HepG2 (cell line): ENCODE measurements at regions not wholly inside any gene's neighbourhood (a gene's known extent, or its start where the extent isn't known, plus 50 kb on each side); places are given as distances from the start of the nearest gene placed in this dataset.

Experiments used
- ARID3A ChIP-seq: IDR thresholded peaks from 2 replicates; pipeline ENCODE4 v1.6.1; 2012; ENCODE audit warnings: low read depth, low read length, improper control_type of control experiment
- FOXA1 ChIP-seq, 2 experiments: fragments of 450-650 bp in 1 of 2; sonication (generic) in 1 of 2; formaldehyde crosslinking in 1 of 2; IDR thresholded peaks; 2 replicates each; pipeline versions ENCODE4 v1.4.0 to v1.6.1; 2016 to 2020; ENCODE audit warnings: missing genetic modification reagents in 1 of 2
- HNF1A ChIP-seq, 2 experiments: sonication (generic) in 1 of 2; formaldehyde crosslinking in 1 of 2; IDR thresholded peaks; 2 replicates each; pipeline versions ENCODE4 v1.4.0 to v1.6.1; 2016 to 2020; ENCODE audit warnings: borderline replicate concordance in 1 of 2, low read depth in 1 of 2, mild to moderate bottlenecking in 1 of 2, missing genetic modification reagents in 1 of 2
- JUNB ChIP-seq: sonication (generic); formaldehyde crosslinking; IDR thresholded peaks from 2 replicates; pipeline ENCODE4 v1.8.0; 2022; ENCODE audit warnings: missing genetic modification reagents, mild to moderate bottlenecking, borderline replicate concordance
- NCOA2 ChIP-seq: sonication (generic); formaldehyde crosslinking; IDR thresholded peaks from 2 replicates; pipeline ENCODE4 v1.8.0; 2022; ENCODE audit warnings: inconsistent platforms
- RARA ChIP-seq: IDR thresholded peaks from 2 replicates; pipeline ENCODE4 v1.6.1; 2016; ENCODE audit warnings: missing genetic modification reagents, missing compliant biosample characterization
- SMAD3 ChIP-seq: sonication (generic); formaldehyde crosslinking; IDR thresholded peaks from 2 replicates; pipeline ENCODE4 v1.4.0; 2020; ENCODE audit warnings: missing genetic modification reagents
- SOX13 ChIP-seq, 3 experiments: fragments of 450-650 bp in 1 of 3; sonication (generic) in 1 of 3; formaldehyde crosslinking in 1 of 3; IDR thresholded peaks in 2 of 3; conservative IDR thresholded peaks in 1 of 3; 2 replicates each; pipeline versions ENCODE4 v1.5.0 to v1.6.1; 2016 to 2020; ENCODE audit warnings: antibody characterized with exemption in 1 of 3, mild to moderate bottlenecking in 1 of 3, missing compliant biosample characterization in 1 of 3, missing genetic modification reagents in 1 of 3, moderate library complexity in 1 of 3
- TEAD3 ChIP-seq: optimal IDR thresholded peaks from 2 replicates; pipeline ENCODE3; 2016; ENCODE audit warnings: borderline replicate concordance
- THYN1 ChIP-seq: sonication (generic); formaldehyde crosslinking; IDR thresholded peaks from 2 replicates; pipeline ENCODE4 v1.8.1; 2023; ENCODE audit warnings: low read depth, mild to moderate bottlenecking, moderate library complexity, missing genetic modification reagents, borderline replicate concordance
- ZBTB25 ChIP-seq: IDR thresholded peaks from 2 replicates; pipeline ENCODE4 v1.6.1; 2018; ENCODE audit warnings: missing genetic modification reagents
- ZBTB26 ChIP-seq: IDR thresholded peaks from 2 replicates; pipeline ENCODE4 v1.6.1; 2016; ENCODE audit warnings: missing compliant biosample characterization, missing genetic modification reagents, borderline replicate concordance
- ZGPAT ChIP-seq: IDR thresholded peaks from 2 replicates; pipeline ENCODE4 v1.6.1; 2016; ENCODE audit warnings: mild to moderate bottlenecking
- ZNF205 ChIP-seq: IDR thresholded peaks from 2 replicates; pipeline ENCODE4 v1.6.1; 2018; ENCODE audit warnings: missing biosample characterization, missing genetic modification reagents
- ZNF563 ChIP-seq: sonication (generic); formaldehyde crosslinking; IDR thresholded peaks from 2 replicates; pipeline ENCODE4 v1.8.0; 2022; ENCODE audit warnings: mild to moderate bottlenecking, moderate library complexity, missing genetic modification reagents
- ZNF713 ChIP-seq: sonication (generic); formaldehyde crosslinking; IDR thresholded peaks from 2 replicates; pipeline ENCODE4 v1.4.0; 2020; ENCODE audit warnings: mild to moderate bottlenecking, missing genetic modification reagents

- peak; percentile 79 for TF ChIP-seq FOXA1 (IDR thresholded peaks at IDR 0.05)
- TF ChIP-seq FOXA1 (CRISPR knock-in tag; IDR thresholded peaks at IDR 0.05) = peak; percentile 79
- no peak for TF ChIP-seq ZNF713
- TF ChIP-seq ZNF563 (CRISPR knock-in tag) = no peak
- TF ChIP-seq SOX13 (IDR thresholded peaks at IDR 0.05) = peak; percentile 95
- peak in 1 of 2 experiments; percentile 98; a peak in 2 of 4 replicates for TF ChIP-seq SOX13 (CRISPR knock-in tag; conservative IDR thresholded peaks at IDR 0.05 in 1 of 2, IDR thresholded peaks at IDR 0.05 in 1 of 2)
- 0 out of 2 replicates have a peak, but pooled peaks have one; percentile 33 for TF ChIP-seq ZNF205
- peak; percentile 79 for TF ChIP-seq HNF1A (IDR thresholded peaks at IDR 0.05; ENCODE audit: low read depth)
- peak; percentile 53; the same call in 1 of the 2 replicates for TF ChIP-seq HNF1A (CRISPR knock-in tag; IDR thresholded peaks at IDR 0.05; ENCODE audit: borderline replicate concordance)
- peak; percentile 48; the same call in 1 of the 2 replicates for TF ChIP-seq NCOA2
- TF ChIP-seq ARID3A = peak; percentile 81
- TF ChIP-seq RARA (CRISPR knock-in tag) = peak; percentile 67
- no peak for TF ChIP-seq ZBTB25
- peak; percentile 79 for TF ChIP-seq ZGPAT (CRISPR knock-in tag)
- no peak for TF ChIP-seq SMAD3 (CRISPR knock-in tag)
- TF ChIP-seq JUNB (CRISPR knock-in tag) = peak; percentile 83; the same call in 1 of the 2 replicates
- TF ChIP-seq TEAD3 = peak; percentile 25
- no peak for TF ChIP-seq ZBTB26 (CRISPR knock-in tag)
- no peak for TF ChIP-seq THYN1
These were observed 482.9 kb downstream of the NAF1 start (continued) for GRCh38 chr4:162683659-162684370.
